NT2/D1 (cell line): ENCODE measurements at regions not wholly inside any gene's neighbourhood (a gene's known extent, or its start where the extent isn't known, plus 50 kb on each side); places are given as distances from the start of the nearest gene placed in this dataset.

Source experiments
- DNase-seq: peaks from one replicate; pipeline ENCODE4 v3.0.0-alpha.2; 2011; ENCODE audit warnings: low read depth, low spot score
- H3K27me3 ChIP-seq: 2 replicates; pipeline ENCODE4 v1.6.0; 2011; ENCODE audit warnings: mild to moderate bottlenecking; ENCODE audit not compliant: insufficient read length, insufficient read depth
- H3K36me3 ChIP-seq: 2 replicates; pipeline ENCODE4 v1.6.1; 2011; ENCODE audit warnings: mild to moderate bottlenecking, low read length, mixed read lengths; ENCODE audit not compliant: insufficient read depth, insufficient read length
- H3K4me1 ChIP-seq: 2 replicates; pipeline ENCODE4 v1.5.1; 2011; ENCODE audit not compliant: insufficient read depth, insufficient read length
- H3K4me3 ChIP-seq: 2 replicates; pipeline ENCODE4 v1.5.1; 2011; ENCODE audit warnings: low read depth; ENCODE audit not compliant: insufficient read length
- H3K9ac ChIP-seq: 2 replicates; pipeline ENCODE4 v1.6.0; 2011; ENCODE audit warnings: low read depth; ENCODE audit not compliant: insufficient read length
- H3K9me3 ChIP-seq: 2 replicates; pipeline ENCODE4 v1.5.1; 2011; ENCODE audit warnings: mild to moderate bottlenecking, low read length; ENCODE audit not compliant: insufficient read depth
- SUZ12 ChIP-seq: IDR thresholded peaks from 2 replicates; pipeline ENCODE4 v1.6.1; 2011; ENCODE audit not compliant: insufficient read length, insufficient read depth; ENCODE audit errors: extremely low read depth
- YY1 ChIP-seq: IDR thresholded peaks from 2 replicates; pipeline ENCODE4 v1.6.1; 2011; ENCODE audit not compliant: insufficient read length, insufficient read depth
- ZNF274 ChIP-seq: IDR thresholded peaks from 2 replicates; pipeline ENCODE4 v1.6.1; 2011; ENCODE audit warnings: mild to moderate bottlenecking, low read depth, low read length

GRCh38 chr6:164377348-164377918, 932.0 kb downstream of the C6orf118 start:
- H3K36me3 ChIP-seq = no peaks in the 10 kb centered on the region
- no peak overlapping the region for H3K9ac ChIP-seq
- H3K4me1 ChIP-seq = no peaks in the 10 kb centered on the region
- no peak for DNase-seq
- H3K4me3 ChIP-seq = no peak overlapping the region
- no peak for TF ChIP-seq ZNF274
- no peak for TF ChIP-seq SUZ12
- no peak for TF ChIP-seq YY1
- no peaks in the 10 kb centered on the region for H3K27me3 ChIP-seq
- no peaks in the 10 kb centered on the region for H3K9me3 ChIP-seq

GRCh38 chr6:164370773-164371172, 938.6 kb downstream of the C6orf118 start:
- no peaks in the 10 kb centered on the region for H3K9me3 ChIP-seq
- no peak for TF ChIP-seq YY1
- no peak for TF ChIP-seq SUZ12
- TF ChIP-seq ZNF274 = no peak
- no peak for DNase-seq
- no peak overlapping the region for H3K4me3 ChIP-seq
- no peaks in the 10 kb centered on the region for H3K4me1 ChIP-seq
- H3K9ac ChIP-seq = no peak overlapping the region
- no peaks in the 10 kb centered on the region for H3K36me3 ChIP-seq
- no peaks in the 10 kb centered on the region for H3K27me3 ChIP-seq

- no peaks in the 10 kb centered on the region for H3K36me3 ChIP-seq
- TF ChIP-seq ZNF274 (no peak), YY1 (no peak), SUZ12 (no peak)
- H3K27me3 ChIP-seq = no peaks in the 10 kb centered on the region
- no peak overlapping the region for H3K4me3 ChIP-seq
- H3K9ac ChIP-seq = no peak overlapping the region
- no peaks in the 10 kb centered on the region for H3K9me3 ChIP-seq
- H3K4me1 ChIP-seq = no peaks in the 10 kb centered on the region
- no peak for DNase-seq
Measured at GRCh38 chr6:164359441-164359840, 944.9 kb downstream of the QKI start.

DNA sequence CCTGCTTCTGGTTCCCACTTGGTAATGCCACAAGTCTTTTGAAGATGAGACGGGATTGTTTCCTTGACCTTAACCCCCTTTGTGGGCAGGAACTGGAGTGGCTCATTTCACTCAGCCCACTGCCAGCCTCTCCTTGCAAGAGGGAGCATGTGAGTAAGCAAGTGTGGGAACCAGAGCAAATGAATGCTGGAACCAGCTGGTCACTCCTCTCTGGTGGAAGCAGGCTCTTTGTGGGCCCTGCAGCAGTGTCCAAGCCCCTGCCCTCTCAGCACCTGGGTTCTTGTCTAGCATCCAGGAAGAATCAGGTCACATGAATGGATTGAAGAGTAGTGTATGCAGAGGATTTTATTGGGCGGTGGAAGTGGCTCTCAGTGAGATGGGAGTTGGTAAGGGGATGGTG, 944.5 kb downstream of the QKI start:
- H3K36me3 ChIP-seq = no peaks in the 10 kb centered on the region
- H3K9ac ChIP-seq = no peak overlapping the region
- TF ChIP-seq ZNF274 = no peak
- no peak for TF ChIP-seq SUZ12
- TF ChIP-seq YY1 = no peak
- no peak overlapping the region for H3K4me3 ChIP-seq
- H3K4me1 ChIP-seq = no peaks in the 10 kb centered on the region
- no peaks in the 10 kb centered on the region for H3K27me3 ChIP-seq
- H3K9me3 ChIP-seq = no peaks in the 10 kb centered on the region
- DNase-seq = no peak

DNA sequence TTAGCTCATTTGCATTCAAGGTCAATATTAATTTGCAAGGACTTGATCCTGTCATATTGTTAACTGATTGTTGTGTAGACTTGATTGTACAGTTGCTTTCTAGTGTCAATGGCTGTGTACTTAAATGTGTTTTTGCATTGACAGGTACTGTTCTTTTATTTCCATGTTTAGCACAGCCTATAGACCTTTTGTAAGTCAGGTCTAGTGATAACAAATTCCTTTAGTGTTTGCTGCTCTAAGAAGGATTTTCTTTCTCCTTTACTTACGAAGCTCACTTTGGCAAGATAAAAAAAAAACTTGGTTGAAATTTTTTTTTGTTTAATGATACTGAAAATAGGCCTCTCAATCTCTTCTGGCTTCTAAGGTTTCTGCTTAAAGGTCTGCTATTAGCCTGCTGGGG, 942.3 kb downstream of the QKI start:
- DNase-seq = no peak
- H3K4me1 ChIP-seq = no peaks in the 10 kb centered on the region
- no peak for TF ChIP-seq YY1
- TF ChIP-seq SUZ12 = no peak
- TF ChIP-seq ZNF274 = no peak
- no peaks in the 10 kb centered on the region for H3K27me3 ChIP-seq
- no peaks in the 10 kb centered on the region for H3K9me3 ChIP-seq
- H3K9ac ChIP-seq = no peak overlapping the region
- no peaks in the 10 kb centered on the region for H3K36me3 ChIP-seq
- H3K4me3 ChIP-seq = no peak overlapping the region

DNA sequence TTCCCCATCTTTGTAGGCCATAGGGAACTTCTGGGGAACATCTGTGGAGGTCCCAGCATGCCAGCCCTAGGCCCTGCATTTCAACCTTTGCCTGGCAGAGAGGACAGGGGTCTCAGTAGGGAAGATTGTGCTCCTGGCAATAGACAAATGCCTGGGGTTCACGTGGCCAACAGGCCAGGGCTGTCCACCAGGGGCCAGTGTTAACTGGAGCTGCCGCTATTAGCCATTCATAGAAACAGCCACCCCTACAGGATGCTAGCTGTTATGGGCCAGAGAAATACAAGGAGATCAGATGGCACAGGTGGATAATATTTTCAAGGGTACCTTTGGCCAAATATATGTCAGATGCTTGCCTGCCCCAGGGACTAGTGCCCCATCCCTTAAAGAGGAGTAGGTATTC, 932.9 kb downstream of the QKI start:
- DNase-seq = no peak
- Histone ChIP-seq H3K4me3 (no peak overlapping the region), H3K9ac (no peak overlapping the region), H3K9me3 (peaks cover 36% of the 10 kb centered on the region), H3K27me3 (no peaks in the 10 kb centered on the region), H3K36me3 (no peaks in the 10 kb centered on the region), H3K4me1 (no peaks in the 10 kb centered on the region)
- TF ChIP-seq SUZ12 (no peak), ZNF274 (no peak), YY1 (no peak)

- DNase-seq = no peak
- no peak overlapping the region for H3K9ac ChIP-seq
- no peaks in the 10 kb centered on the region for H3K27me3 ChIP-seq
- H3K4me3 ChIP-seq = no peak overlapping the region
- H3K9me3 ChIP-seq = peaks cover 36% of the 10 kb centered on the region
- TF ChIP-seq SUZ12 (no peak), YY1 (no peak), ZNF274 (no peak)
- H3K4me1 ChIP-seq = no peaks in the 10 kb centered on the region
- H3K36me3 ChIP-seq = no peaks in the 10 kb centered on the region
Measured at GRCh38 chr6:164346631-164347030, 932.1 kb downstream of the QKI start.
